ENCODE measurements at regions not wholly inside any gene's neighbourhood (a gene's known extent, or its start where the extent isn't known, plus 50 kb on each side); places are given as distances from the start of the nearest gene placed in this dataset.
"Not testable (repeated sequence)": the region's sequence is repeated elsewhere in the genome, so short reads cannot be mapped to it uniquely, and the experiment has no call there.

DNA sequence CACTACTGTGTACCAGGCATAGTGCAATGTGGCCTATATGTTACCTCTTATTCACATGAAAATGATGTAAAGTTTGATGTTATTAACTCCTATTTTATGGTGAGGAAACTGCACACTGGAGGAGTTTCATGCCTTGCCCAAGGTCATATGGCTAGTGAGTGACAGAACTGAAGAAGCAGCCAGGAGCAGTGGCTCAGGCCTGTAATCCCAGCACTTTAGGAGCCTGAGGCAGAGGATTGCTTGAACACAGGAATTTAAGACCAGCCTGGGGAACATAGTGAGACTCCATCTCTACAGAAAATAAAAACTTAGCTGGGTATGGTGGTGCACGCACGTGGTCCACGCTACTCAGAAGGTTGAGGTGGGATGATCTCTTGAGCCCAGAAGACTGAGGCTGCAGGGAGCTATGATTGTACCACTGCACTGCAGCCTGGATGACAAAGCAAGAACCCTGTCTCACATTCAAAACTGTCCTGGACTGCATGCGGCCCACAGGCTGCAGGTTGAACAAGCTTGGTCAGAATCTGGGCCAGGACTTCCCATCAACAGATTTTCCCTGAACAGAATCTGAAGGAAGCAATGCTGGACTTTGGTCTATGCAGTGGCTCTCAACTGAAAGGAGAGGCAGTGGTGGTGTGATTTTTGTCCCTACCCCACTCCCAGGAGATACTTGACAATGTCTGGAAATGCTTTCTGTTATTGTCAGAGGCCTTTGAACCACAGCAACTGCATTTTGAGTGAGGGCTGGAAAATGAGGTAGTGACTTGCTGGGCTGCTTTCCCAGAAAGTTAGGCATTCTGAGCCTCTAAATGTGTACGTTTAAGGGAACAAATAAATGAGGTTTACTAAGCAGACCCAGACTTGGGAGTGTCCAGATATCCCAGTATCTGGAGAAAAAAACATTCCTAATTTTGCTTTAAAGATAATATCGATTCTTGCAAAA lies 479.5 kb downstream of the TMEM114 start:
- DNase-seq, result no peak

DNA sequence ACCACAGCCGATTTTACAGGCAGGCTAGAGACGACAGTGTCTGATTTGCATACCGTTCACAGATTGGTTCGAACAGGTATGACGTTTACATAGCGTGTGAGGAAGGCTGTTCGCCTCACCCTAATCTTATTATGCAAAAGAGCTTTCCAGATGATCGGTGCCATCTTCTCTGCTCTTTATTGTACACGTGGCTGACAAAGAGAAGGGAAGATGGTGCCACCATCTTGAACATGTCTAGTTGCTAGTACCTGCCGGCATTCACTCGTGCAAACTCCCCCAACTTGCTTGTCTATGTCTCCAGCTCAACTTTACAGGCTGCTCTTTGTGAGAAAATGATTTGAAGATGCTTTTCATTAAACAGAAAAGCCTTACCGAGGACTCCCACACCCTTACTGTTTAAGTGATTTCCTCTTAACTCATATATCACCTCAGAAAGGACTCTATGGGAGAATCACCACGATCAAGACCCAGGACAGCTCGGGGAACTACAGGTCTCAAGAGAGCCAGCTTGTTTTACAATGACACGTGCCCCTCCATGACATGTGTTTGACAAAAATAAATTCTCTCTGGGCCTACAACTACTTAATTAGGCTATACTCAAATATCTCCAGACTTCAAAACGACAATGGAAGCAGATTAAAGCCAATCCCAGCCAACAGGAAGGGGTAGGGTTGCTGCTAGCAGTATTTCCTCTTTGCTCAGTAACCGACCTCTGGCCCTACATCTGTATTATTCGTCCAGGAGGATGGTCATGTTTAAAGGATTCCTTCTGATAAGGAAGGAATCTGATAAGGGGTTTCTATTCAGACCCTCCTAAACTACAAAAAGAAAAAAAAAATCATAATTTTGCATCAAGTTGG lies 480.6 kb downstream of the TMEM114 start:
- no peak for DNase-seq

- DNase-seq, result no peak
Measured at GRCh38 chr16:8108991-8109509, 481.3 kb downstream of the TMEM114 start.

GRCh38 chr16:8107296-8107695 lies 483.0 kb downstream of the TMEM114 start:
- no peak for DNase-seq

- DNase-seq, result no peak
Measured at GRCh38 chr16:8103649-8104289, 486.5 kb downstream of the TMEM114 start.

DNA sequence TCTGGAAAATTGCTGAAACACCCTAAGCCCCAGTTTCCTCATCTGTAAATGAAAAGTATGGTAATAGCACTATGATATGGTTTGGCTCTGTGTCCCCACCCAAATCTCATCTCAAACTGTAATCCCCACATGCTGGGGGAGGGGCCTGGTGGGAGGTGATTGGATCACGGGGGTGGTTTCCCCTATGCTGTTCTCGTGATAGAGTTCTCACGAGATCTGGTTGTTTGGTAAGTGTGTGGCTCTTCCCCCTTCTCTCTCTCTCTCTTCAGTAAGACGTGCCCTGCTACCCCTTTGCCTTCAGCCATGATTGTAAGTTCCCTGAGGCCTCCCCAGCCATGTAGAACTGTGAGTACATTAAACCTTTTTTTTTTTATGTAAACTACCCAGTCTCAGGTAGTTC lies 490.7 kb downstream of the TMEM114 start:
- DNase-seq, result no peak

- DNase-seq, result no peak
Measured at GRCh38 chr16:8098947-8099512, 491.3 kb downstream of the TMEM114 start.

DNA sequence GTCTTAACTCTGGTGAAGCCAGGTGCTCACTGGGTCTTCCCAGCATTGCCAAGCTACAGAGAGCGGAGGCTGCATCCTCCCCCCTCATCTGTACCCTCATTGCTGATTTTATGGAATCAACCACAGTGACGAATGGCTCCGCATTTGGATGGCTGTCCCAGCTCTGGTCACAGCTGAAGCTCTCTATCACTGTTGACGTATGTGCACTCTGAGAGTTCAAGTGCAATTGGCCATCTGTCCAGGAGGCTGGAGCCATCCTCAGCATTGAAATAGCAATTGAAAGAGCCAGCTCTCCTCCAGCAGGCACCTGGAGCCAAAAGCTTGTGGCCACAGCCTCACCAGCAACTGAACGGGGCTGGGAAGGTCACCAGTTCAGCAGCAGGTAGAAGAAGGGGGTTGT lies 494.1 kb downstream of the TMEM114 start:
- DNase-seq, result no peak

DNA sequence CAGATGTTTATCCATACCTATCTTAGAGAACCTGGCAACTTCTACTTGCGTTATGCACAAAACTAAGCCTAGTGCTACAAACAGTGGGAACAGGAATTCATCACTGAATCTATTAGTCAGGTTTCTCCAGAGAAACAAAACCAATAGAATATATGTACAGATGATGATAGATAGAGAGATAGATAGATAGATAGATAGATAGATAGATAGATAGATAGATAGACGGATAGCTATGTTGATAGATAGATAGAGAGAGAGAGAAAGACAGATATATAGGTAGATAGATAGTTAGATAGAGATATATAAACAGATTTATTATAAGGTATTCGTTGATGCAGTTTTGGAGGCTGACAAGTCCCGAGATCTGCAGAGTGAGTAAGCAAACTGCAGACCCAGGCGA lies 495.6 kb downstream of the TMEM114 start:
- no peak for DNase-seq

DNA sequence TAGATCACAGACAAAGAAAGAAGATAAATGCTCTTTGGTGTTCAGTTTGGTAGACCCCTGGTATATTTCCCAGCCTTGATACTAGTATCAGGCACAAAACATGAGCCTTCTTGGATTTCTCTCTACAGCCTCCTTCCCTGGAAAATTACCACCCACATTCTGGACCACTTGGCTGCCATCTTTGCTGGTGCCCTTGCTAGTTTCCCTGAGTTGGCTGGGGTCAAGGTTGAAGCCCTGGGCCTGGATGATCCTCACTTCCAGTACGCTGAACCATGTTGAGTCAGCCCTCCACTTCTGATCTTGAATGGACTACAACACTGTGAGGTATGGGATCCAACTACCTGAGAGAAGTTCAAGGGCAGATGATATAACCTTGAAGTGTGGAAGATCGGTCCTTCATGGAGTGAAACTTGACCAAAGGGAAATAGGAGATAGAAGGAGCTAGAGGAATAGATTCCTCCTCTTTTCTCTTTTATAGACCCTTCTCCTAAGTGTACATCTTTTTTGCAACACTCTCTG lies 501.4 kb downstream of the TMEM114 start:
- no peak for DNase-seq

DNA sequence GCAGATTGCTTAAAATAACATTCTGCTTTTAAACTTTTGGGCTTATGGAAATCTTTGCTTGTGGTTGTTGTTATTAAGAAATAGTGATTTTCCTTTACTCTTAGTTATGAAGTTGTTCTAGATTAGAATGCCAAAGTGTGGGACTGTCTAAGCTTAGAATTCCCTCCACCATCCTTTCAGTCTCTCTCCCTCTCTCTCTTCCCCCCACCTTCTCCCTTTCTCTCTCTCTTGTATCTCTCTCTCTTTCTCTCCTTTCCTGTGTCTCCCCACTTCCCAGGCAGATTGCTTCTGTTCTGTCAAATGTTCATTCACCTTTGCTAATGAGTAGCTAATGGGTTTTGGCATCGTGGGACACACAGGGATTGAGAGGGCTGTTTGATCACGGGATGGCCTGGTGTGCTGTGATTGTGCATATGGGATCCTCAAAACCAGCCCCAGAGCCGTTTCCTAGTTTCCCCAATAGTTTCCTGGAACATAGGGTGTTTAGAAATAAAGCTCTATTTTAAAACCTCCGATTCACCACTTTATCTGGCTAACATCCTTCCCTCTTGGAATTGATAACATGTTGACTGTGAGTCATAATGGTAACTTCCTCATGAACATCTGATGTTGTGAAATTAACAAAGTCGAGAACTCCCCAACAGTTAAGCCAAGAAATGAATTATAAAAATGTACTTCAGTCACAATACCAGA lies 502.6 kb downstream of the TMEM114 start:
- DNase-seq, result peak; percentile 53

DNA sequence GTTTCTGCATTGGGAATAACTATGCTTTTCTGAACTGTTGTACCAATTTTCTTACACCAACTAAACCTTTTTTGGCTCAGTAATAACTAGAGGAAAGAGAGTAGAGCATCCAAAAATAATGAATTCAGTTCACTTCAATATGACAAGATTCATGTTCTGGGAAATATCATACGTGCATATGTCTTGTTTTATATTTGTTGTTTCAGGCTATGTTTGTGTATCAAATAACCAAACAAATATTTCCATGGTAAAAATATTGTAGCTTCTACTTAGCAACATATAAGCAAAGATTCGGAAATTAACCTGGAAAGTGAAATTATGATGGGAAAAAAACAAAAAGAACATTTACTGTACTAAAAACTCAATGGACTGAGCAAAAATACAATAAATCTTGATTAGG lies 503.2 kb downstream of the TMEM114 start:
- no peak for DNase-seq

- no peak for DNase-seq
Measured at GRCh38 chr16:8084882-8085281, 505.4 kb downstream of the TMEM114 start.

DNA sequence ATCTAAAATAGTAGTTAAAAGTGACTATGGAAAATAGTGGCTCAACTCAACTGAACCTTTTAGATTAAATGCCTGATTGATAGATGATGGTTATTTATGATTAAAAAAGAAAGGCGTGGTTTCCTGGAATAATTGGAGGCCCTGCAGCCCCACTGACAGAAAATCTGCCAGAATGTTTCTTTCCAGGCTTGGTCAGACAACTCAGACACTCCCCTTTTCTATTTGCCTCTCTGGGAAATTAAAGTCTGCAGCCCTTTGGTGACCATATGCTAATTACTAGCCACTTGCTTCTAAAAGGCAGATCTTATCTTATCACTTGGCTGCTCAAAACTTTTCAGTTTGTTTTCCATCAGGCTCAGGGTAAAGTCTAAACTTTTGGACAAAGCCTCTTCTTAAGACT lies 506.0 kb downstream of the TMEM114 start:
- DNase-seq, result no peak

GRCh38 chr16:8083560-8083959 lies 506.8 kb downstream of the TMEM114 start:
- DNase-seq, result no peak

DNA sequence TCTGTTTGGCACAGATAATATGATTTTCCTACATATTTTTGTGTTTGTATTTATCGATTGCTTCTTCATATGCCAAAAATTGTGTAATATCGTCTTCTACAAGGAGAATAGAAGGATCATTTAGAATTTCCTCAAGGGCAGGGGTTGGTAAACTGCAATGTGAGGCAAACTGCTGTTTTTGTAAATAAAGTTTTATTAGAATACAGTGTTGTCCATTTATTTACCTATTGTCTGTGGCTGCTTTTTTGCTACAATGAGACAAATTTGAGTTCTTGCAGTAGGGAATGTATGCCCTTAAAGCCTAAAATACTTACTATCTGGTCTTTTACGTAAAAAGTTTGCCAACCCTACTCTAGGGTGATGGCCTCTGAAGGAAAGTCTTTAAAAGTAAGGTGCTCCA lies 509.5 kb downstream of the TMEM114 start:
- DNase-seq, result no peak

DNA sequence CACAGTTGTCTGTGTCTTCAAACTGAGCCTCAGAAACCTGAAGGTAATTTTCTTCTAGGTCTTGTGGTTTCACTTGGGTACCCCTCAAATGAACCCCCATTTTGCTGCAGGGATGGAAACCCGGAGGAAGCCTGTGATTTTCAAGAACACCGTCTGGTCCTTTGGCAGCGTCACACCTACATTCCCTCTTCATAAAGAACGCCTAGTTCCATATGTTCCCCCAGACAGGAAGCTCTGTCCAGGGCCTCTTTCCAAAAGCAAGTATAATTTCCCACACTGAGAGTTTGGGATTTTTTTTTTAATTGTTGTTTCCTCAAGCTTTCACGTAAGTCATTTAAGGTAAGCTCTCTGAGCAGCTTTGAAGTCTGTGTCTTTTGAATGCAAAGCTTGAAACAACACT lies 515.0 kb downstream of the TMEM114 start:
- DNase-seq, result no peak

DNA sequence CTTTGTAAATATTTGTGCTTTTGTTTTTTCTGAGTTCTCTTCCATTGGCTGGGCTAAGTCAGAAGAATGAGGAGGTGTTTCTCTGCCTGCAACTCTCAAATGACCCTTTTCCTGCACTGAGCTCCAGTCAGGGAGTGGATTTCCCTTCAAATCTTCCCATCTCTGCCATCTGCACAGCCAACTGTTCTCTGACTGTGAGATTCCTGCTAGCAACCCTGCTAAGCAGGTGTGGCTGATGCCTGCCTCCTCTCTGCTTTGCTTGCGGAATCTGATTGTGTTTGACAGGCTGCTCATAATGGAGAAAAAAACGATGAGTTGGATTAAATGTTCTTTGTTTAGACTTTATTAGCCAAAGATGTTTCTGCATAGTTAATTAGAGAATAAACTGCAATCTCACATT lies 519.8 kb downstream of the TMEM114 start:
- no peak for DNase-seq

DNA sequence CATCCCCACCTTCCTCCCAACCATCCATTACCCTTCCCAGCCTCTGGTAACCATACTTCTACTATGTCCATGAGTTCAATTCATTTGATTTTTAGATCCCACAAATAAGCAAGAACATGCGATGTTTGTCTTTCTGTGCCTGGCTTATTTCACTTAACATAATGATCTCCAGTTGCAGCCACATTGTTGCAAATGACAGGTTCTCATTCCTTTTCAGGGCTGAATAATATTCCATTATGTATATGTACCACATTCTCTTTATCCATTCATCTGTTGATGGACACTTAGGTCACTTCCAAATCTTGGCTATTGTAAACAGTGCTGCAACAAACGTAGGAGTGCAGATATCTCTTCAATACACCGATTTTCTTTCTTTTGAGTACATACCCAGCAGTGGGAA lies 522.1 kb downstream of the TMEM114 start:
- DNase-seq, result not testable (repeated sequence)

- no peak for DNase-seq
Measured at GRCh38 chr16:8063159-8063558, 527.2 kb downstream of the TMEM114 start.

- DNase-seq, result no peak
Measured at GRCh38 chr16:8062677-8063076, 527.6 kb downstream of the TMEM114 start.

Measured in skin of body (tissue), 1 donor.